GM19397 (cell line): ENCODE measurements at regions not wholly inside any gene's neighbourhood (a gene's known extent, or its start where the extent isn't known, plus 50 kb on each side); places are given as distances from the start of the nearest gene placed in this dataset.

ENCODE experiments used
- ATAC-seq: cut with Tn5 transposase; IDR thresholded peaks from one replicate; pipeline ENCODE4 v1.9.1; 2021; ENCODE audit warnings: mild to moderate bottlenecking, moderate library complexity; ENCODE audit not compliant: unreplicated experiment

DNA sequence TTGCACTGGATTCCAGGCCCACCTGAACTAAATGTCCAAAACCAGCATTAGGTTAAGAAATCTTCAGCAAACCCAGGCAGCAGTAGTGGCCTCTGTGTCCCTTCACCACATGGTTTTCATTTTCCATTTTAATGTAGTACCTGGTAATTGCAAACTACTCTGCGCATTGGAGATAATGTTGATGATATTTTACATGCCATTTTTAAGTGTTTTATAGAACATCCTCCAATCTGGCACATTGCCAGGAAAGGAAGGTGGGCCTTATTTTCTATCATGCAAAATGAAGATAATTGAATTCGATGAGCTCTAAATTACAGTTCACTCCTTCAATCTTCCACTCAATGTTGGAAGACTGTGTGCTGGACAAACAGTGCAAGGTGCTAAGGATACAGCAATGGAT is 89.5 kb downstream of the ZC3H11B start:
- no peak for ATAC-seq

- ATAC-seq: no peak
These were observed 91.6 kb downstream of the ZC3H11B start for GRCh38 chr1:219521325-219521724.

GRCh38 chr1:219520241-219520640 is 92.7 kb downstream of the ZC3H11B start:
- no peak for ATAC-seq

GRCh38 chr1:219518907-219519248 is 94.0 kb downstream of the ZC3H11B start:
- no peak for ATAC-seq

DNA sequence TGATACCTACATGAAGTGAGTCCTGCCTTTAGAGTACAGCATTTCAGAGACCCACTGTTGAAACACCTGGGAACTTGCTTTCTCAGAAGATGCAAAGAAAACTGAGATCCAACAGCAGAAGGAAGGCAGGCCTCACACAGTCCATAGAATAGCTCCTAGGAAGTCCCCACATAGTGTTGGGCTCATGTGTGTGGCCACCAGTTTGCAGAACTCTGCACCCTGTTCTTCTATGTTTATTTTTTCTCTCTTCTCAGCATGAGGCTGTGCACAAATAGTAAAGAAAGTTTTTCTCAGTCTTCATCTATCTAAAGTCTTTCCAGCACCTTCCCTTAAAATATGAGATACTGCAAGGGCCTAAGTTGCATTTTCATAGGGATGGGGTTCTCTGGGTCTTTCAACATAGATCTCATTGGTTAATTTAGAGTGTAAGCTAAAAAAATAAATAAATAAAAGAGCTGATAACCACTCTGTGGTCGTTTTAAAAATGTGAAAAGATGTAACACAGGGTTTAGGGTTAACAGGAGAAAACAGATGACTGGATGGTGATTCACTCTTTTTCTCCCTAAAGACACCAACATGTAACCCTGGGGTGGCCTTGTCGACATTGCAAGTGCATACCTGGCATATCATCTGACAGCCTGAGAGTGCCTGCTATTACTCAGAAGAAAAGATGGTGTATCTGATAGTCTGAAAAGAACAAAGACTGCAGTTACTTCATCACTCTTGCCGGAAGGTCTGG is 94.6 kb downstream of the ZC3H11B start:
- no peak for ATAC-seq

GRCh38 chr1:219517031-219517430 is 95.9 kb downstream of the ZC3H11B start:
- no peak for ATAC-seq

DNA sequence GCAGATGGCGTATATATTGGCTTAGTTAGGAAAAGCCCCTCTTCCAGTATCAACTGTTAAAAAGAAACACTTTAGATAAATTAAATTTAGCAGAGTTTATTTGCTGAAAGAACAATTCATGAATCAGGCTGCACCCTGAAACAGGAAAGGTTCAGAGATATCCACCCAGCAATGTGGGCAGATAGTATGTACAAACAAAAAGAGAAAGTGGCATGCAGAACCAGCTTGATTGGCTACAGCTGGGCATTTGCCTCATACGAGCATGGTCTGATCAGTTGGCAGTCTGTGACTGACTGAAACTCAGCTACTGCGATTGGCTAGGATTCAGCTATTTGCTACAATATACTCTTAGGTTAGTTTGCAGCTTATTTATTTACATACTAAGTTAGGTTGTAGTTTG is 98.2 kb downstream of the ZC3H11B start:
- no peak for ATAC-seq

- no peak for ATAC-seq
These were observed 105.5 kb downstream of the ZC3H11B start for GRCh38 chr1:219507437-219507836.

DNA sequence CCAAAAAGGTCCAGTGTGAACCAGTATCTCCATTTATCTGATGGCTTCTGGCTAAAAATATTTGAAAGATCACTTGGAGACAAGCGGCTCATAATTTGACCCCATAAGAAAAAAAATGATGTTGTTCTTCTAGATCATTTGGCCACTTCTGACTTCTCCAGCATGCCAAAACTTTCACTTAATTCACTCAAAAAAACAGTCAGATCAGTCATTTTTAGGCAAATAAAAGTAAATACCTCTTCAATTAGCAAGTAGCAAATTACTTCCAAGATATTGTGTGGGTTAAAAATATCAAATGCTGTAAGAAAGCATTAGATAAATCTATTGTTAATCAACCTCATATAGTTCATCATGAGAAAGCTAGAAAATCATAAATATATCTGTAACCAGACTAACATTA is 106.0 kb downstream of the ZC3H11B start:
- no peak for ATAC-seq

GRCh38 chr1:219506473-219506899 is 106.4 kb downstream of the ZC3H11B start:
- ATAC-seq: no peak

DNA sequence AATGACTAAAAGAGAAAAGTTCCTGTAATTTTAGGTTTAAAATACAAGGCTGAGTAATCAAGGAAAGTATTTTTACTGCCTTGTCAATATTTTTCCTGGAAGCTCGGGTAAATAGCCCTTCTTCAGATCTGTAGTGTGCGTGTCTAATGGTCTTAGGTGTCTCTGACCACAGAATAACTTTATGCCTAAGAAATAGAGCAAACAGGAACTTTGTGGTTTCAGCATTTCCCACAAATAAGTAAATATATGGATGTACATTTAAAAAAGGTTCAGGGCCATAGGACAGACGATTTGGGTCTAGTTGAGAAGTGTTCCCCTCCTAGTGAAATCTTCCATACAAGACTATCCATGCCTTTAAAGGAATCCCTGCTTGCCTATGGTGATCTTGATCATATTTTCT is 107.0 kb downstream of the ZC3H11B start:
- ATAC-seq: no peak

- no peak for ATAC-seq
These were observed 109.3 kb downstream of the ZC3H11B start for GRCh38 chr1:219503604-219504003.

GRCh38 chr1:219500327-219500897 is 112.5 kb downstream of the ZC3H11B start:
- ATAC-seq: no peak

GRCh38 chr1:219498666-219499065 is 114.2 kb downstream of the ZC3H11B start:
- no peak for ATAC-seq

GRCh38 chr1:219495737-219496408 is 117.0 kb downstream of the ZC3H11B start:
- ATAC-seq: no peak

DNA sequence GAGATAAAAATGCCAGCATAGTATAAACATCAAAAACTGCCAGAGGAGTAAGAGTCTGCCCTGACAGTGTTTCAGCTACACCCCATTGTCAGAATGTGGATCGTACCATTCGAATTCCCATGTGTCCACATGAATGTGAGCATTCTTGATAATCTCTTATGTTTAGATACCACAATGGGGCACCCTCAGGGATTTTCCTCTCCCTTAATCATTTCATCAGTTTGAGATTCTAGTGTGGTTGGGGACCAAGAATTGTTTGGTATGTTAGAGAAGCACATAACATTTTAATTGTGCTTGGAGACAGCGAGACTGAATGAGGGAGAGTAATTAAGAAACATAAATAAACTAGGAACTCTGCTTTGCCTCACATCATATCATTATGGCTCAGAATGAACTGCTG is 120.2 kb downstream of the ZC3H11B start:
- no peak for ATAC-seq

- no peak for ATAC-seq
These were observed 122.3 kb downstream of the ZC3H11B start for GRCh38 chr1:219490566-219490965.

GRCh38 chr1:219489636-219490035 is 123.3 kb downstream of the ZC3H11B start:
- ATAC-seq: no peak

DNA sequence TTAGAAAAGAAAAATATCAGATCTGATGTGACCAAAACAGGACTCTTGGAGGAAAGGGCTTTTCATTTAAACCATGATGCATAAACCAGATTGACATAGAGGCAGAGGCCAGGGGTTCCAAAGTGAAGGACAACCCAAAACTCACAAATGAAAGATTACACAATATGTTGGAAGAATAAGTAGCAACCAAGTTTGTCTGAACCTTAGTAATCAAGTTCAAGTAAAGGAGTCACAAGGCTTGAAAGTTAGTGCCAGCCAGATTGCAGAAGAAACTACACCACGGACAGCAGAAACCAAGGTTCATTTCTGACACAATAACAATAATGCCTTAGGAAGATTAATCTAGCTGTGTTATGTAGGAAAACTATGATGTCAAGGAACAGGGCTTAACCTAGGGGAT is 124.6 kb downstream of the ZC3H11B start:
- ATAC-seq: no peak

DNA sequence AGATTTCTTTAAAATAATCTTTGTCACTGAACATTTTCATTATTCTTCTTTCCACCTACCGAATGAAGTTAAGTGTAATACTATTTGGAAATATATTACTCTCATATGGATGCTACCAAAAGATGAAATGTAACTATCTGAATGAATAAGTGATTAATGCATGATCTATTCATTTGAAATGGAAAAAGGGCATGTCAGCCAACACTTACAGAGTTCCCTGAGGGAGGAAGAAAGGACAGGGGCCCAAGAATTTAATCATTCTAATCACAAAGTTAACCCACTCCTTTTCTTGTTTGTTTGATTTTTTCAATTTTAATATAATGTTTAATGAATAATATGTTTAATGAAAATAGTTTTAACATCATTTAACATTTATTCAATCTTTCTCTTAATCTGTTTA is 129.4 kb downstream of the ZC3H11B start:
- no peak for ATAC-seq

DNA sequence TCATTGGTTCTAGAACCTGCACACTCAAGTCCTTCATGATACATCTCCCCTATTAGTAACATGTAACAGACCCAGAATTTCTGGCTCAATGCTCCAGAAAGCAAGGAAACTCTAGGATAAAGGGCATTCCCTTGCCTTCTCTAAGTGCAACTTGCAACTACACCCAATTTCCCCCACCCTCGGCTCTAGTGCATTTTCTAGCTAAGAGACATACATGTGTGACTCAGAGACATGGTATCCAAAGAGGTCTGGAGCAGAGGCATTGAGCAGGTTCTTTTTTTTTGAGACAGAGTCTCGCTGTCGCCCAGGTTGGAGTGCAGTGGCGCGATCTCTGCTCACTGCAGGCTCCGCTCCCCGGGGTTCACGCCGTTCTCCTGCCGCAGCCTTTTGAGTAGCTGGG is 132.9 kb downstream of the ZC3H11B start:
- ATAC-seq: no peak

GRCh38 chr1:219478811-219479210 is 134.1 kb downstream of the ZC3H11B start:
- ATAC-seq: no peak
